A549 (cell line): ENCODE measurements at regions not wholly inside any gene's neighbourhood (a gene's known extent, or its start where the extent isn't known, plus 50 kb on each side); places are given as distances from the start of the nearest gene placed in this dataset.

ENCODE experiments used
- ATAC-seq, 2 experiments: fragments of 200-7000 bp in 1 of 2; fragments of >200 bp in 1 of 2; cut with Nextera tagmentation in 1 of 2; cut with Tn5 transposase in 1 of 2; 3 replicates each; pipeline versions ENCODE4 v1.8.0 to v1.9.1; 2018 to 2020; ENCODE audit warnings: mild to moderate bottlenecking in 1 of 2, moderate library complexity in 1 of 2
- CTCF ChIA-PET: fragments of 300-600 bp; sonication (Branson Sonifier 250); formaldehyde crosslinking; extraction: SDS; loops from one replicate; lab custom pipeline; 2021; ENCODE audit warnings: antibody characterized with exemption, inconsistent platforms; lab: Yijun Ruan, JAX
- POLR2A ChIA-PET: fragments of 350-600 bp; formaldehyde crosslinking; extraction: SDS; loops from one replicate; lab custom pipeline; 2021; ENCODE audit warnings: antibody characterized with exemption, inconsistent platforms; lab: Yijun Ruan, JAX
- DNase-seq, 2 experiments: peaks; one replicate each; pipeline versions ENCODE4 v3.0.0 to v3.0.0-alpha.2; 2011 to 2016; ENCODE audit warnings: low read depth in 1 of 2, low spot score in 1 of 2
- FAIRE-seq: peaks from 2 replicates; lab custom pipeline; 2011; peaks lifted over from hg19 to GRCh38; lab: Jason Lieb, UNC
- H3K27ac ChIP-seq, 2 experiments: fragments of >200 bp; sonication (Bioruptor Twin); formaldehyde crosslinking; 3 replicates each; pipeline ENCODE4 v1.5.1; 2016 to 2017
- H3K4me1 ChIP-seq: fragments of >200 bp; sonication (Bioruptor Twin); formaldehyde crosslinking; 3 replicates; pipeline ENCODE4 v1.6.1; 2016
- H3K4me2 ChIP-seq: fragments of >200 bp; sonication (Bioruptor Twin); formaldehyde crosslinking; 3 replicates; pipeline ENCODE4 v1.6.1; 2016
- H3K4me3 ChIP-seq: fragments of >200 bp; sonication (Bioruptor Twin); formaldehyde crosslinking; 3 replicates; pipeline ENCODE4 v1.5.1; 2016
- H3K9me3 ChIP-seq: fragments of >200 bp; sonication (Bioruptor Twin); formaldehyde crosslinking; 3 replicates; pipeline ENCODE4 v1.6.1; 2016
- CBX2 ChIP-seq: fragments of 200-600 bp; sonication (generic); IDR thresholded peaks from 2 replicates; pipeline ENCODE4 v1.6.1; 2016; ENCODE audit warnings: low read depth, mild to moderate bottlenecking, borderline replicate concordance
- CEBPB ChIP-seq, 2 experiments: fragments of >200 bp in 1 of 2; sonication (Bioruptor Twin) in 1 of 2; formaldehyde crosslinking in 1 of 2; IDR thresholded peaks; 2 replicates each; pipeline ENCODE4 v1.6.1; 2012 to 2016
- CHD2 ChIP-seq: fragments of 150-350 bp; IDR thresholded peaks from 2 replicates; pipeline ENCODE4 v1.6.1; 2014; ENCODE audit warnings: low read length; ENCODE audit not compliant: partially characterized antibody
- CHD4 ChIP-seq: fragments of 200-600 bp; sonication (generic); IDR thresholded peaks from 2 replicates; pipeline ENCODE4 v1.6.1; 2016; ENCODE audit warnings: antibody characterized with exemption, mild to moderate bottlenecking, borderline replicate concordance
- EHMT2 ChIP-seq: fragments of 200-600 bp; sonication (generic); IDR thresholded peaks from 2 replicates; pipeline ENCODE4 v1.6.1; 2016; ENCODE audit warnings: antibody characterized with exemption, low read depth, mild to moderate bottlenecking, moderate library complexity
- FOSB ChIP-seq: fragments of 250-450 bp; sonication (Bioruptor Pico); IDR thresholded peaks from 2 replicates; pipeline ENCODE4 v1.5.0; 2020; ENCODE audit warnings: mild to moderate bottlenecking, moderate library complexity
- GATA3 ChIP-seq: IDR thresholded peaks from 2 replicates; pipeline ENCODE4 v1.6.1; 2012; ENCODE audit warnings: borderline replicate concordance
- HEYL ChIP-seq: fragments of 250-450 bp; sonication (Bioruptor Pico); IDR thresholded peaks from 2 replicates; pipeline ENCODE4 v1.8.0; 2021; ENCODE audit warnings: mild to moderate bottlenecking, moderate library complexity
- JUN ChIP-seq, 2 experiments: fragments of >200 bp; sonication (Bioruptor Twin); formaldehyde crosslinking; IDR thresholded peaks; 2 replicates in 1 of 2; 3 replicates in 1 of 2; pipeline ENCODE4 v1.6.1; 2016 to 2017
- JUNB ChIP-seq: fragments of >200 bp; sonication (Bioruptor Twin); formaldehyde crosslinking; IDR thresholded peaks from 2 replicates; pipeline ENCODE4 v1.6.1; 2016
- MAFK ChIP-seq: fragments of 450-650 bp; IDR thresholded peaks from 2 replicates; pipeline ENCODE4 v1.6.1; 2014; ENCODE audit not compliant: partially characterized antibody
- MAZ ChIP-seq: fragments of 150-350 bp; IDR thresholded peaks from 2 replicates; pipeline ENCODE4 v1.6.1; 2014; ENCODE audit warnings: antibody characterized with exemption, low read depth, low read length, borderline replicate concordance
- MYC ChIP-seq: IDR thresholded peaks from 2 replicates; pipeline ENCODE4 v1.6.1; 2012; ENCODE audit warnings: mild to moderate bottlenecking, inconsistent platforms, low read length, improper control_type of control experiment, borderline replicate concordance
- NFE2L2 ChIP-seq: fragments of 150-350 bp; conservative IDR thresholded peaks from 2 replicates; pipeline ENCODE4 v1.6.1; 2014; ENCODE audit warnings: low read length
- NR3C1 ChIP-seq: fragments of >200 bp; sonication (Bioruptor Twin); formaldehyde crosslinking; IDR thresholded peaks from 3 replicates; pipeline ENCODE4 v1.6.1; 2017
- POLR2A ChIP-seq: IDR thresholded peaks from 2 replicates; pipeline ENCODE4 v1.6.1; 2012; ENCODE audit warnings: mild to moderate bottlenecking, low read length
- RAD21 ChIP-seq, 2 experiments: fragments of >200 bp in 1 of 2; sonication (Bioruptor Twin) in 1 of 2; formaldehyde crosslinking in 1 of 2; IDR thresholded peaks in 1 of 2; conservative IDR thresholded peaks in 1 of 2; 2 replicates in 1 of 2; 3 replicates in 1 of 2; pipeline ENCODE4 v1.6.1; 2012 to 2018; ENCODE audit warnings: inconsistent platforms in 1 of 2
- RCOR1 ChIP-seq: fragments of 150-350 bp; IDR thresholded peaks from 2 replicates; pipeline ENCODE4 v1.6.1; 2014; ENCODE audit warnings: antibody characterized with exemption, low read length, low read depth
- TP53 ChIP-seq: fragments of 250-450 bp; sonication (Bioruptor Pico); IDR thresholded peaks from 2 replicates; pipeline ENCODE4 v1.5.0; 2021; ENCODE audit warnings: mild to moderate bottlenecking, moderate library complexity
- ZC3H11A ChIP-seq: fragments of 450-650 bp; IDR thresholded peaks from 2 replicates; pipeline ENCODE4 v1.6.1; 2014; ENCODE audit warnings: antibody characterized with exemption, mild to moderate bottlenecking
- ZNF302 ChIP-seq: fragments of 250-450 bp; sonication (Bioruptor Pico); IDR thresholded peaks from 2 replicates; pipeline ENCODE4 v1.9.0; 2021; ENCODE audit warnings: inconsistent platforms, mild to moderate bottlenecking, moderate library complexity
- ZSCAN20 ChIP-seq: fragments of 250-450 bp; sonication (Bioruptor Pico); IDR thresholded peaks from 2 replicates; pipeline ENCODE4 v1.8.0; 2022; ENCODE audit warnings: mild to moderate bottlenecking, moderate library complexity
- WGBS: methylation state at CpG from one replicate; pipeline ENCODE4 v1.1.6; 2017; ENCODE audit errors: missing lambda C conversion rate; 5-methylcytosine and 5-hydroxymethylcytosine counted together
- TF ChIP-seq, protein P1 (sequence below): fragments of 150-350 bp; IDR thresholded peaks from 2 replicates; pipeline ENCODE4 v1.6.1; 2014; ENCODE audit warnings: low read depth, mild to moderate bottlenecking, low read length
- TF ChIP-seq, protein P2 (sequence below): fragments of 450-650 bp; IDR thresholded peaks from 2 replicates; pipeline ENCODE4 v1.6.1; 2014; ENCODE audit warnings: antibody characterized with exemption
- TF ChIP-seq, protein P3 (sequence below): fragments of 200-600 bp; sonication (generic); IDR thresholded peaks from 2 replicates; pipeline ENCODE4 v1.6.1; 2016; ENCODE audit warnings: antibody characterized with exemption, mild to moderate bottlenecking, moderate library complexity
- TF ChIP-seq, protein P4 (sequence below): fragments of >200 bp; sonication (Bioruptor Twin); formaldehyde crosslinking; IDR thresholded peaks from 3 replicates; pipeline ENCODE4 v1.5.1; 2016
- TF ChIP-seq, protein P5 (sequence below): fragments of >200 bp; sonication (Bioruptor Twin); formaldehyde crosslinking; IDR thresholded peaks from 3 replicates; pipeline ENCODE4 v1.6.1; 2016

DNA sequence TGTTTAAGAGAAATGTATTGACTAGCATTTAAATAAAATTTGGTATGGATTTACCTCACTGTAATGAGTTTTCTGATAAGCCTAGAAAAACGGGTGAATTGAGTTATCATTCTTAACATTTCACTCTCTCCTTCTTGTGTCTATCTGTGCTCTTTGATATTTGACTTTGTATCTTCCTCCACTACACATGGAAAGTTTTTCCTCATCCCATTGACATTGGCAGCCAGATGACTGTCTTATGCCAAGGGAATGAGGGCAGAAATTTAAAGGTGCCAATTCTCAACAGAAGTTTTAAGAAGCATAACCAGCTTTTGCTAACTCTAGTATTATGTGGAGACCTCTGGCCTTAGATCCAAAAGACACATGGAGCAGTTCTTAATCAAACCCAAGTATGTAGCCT, 376.6 kb downstream of the DSEL start:
- ATAC-seq (no peak), DNase-seq (no peak), FAIRE-seq (no peak)
- Histone ChIP-seq H3K4me1 (no peaks in the 10 kb centered on the region), H3K9me3 (no peaks in the 10 kb centered on the region), H3K4me3 (no peak overlapping the region), H3K4me2 (no peak overlapping the region), H3K27ac (no peak overlapping the region)
- 7% methylated on average over 1 of the region's 1 CpG for WGBS
- POLR2A ChIA-PET = no interaction called here
- CTCF ChIA-PET = no interaction called here
- TF ChIP-seq CHD4 (no peak), MYC (no peak)

DNA sequence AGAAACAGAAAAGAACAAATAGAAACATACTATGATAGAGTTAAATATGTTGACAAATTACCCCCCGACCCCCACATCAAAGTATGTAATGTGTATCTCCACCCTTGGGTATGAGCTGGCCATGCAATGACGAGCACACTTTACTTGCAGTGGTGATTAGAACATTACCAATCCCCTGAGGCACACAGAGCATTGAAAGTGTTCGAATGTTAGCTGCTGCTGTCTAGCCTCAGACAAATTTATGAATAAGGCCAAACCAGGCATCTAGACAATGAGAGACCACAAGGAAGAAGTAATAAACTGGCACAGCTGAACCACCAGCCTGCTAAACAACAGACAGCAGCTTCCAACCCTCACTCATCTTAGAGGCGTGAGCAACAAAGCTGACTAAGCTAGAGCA, 380.5 kb downstream of the DSEL start:
- ChIA-PET CTCF (interaction anchor here (0.8 kb wide), 1 partner anchor 81 kb away, joined by 3 read pairs; no protein-coding TSS in a partner anchor), POLR2A (no interaction called here)
- ATAC-seq (no peak), DNase-seq (no peak), FAIRE-seq (no peak)
- Histone ChIP-seq H3K4me2 (no peak overlapping the region), H3K4me1 (no peaks in the 10 kb centered on the region), H3K4me3 (no peak overlapping the region), H3K27ac (no peak overlapping the region), H3K9me3 (no peaks in the 10 kb centered on the region)
- 18% methylated on average over 4 of the region's 4 CpGs for WGBS
- no peak for TF ChIP-seq NFE2L2
- no peak for TF ChIP-seq CHD4
- no peak for TF ChIP-seq CBX2
- TF ChIP-seq ZC3H11A = no peak
- TF ChIP-seq, protein P1, sequence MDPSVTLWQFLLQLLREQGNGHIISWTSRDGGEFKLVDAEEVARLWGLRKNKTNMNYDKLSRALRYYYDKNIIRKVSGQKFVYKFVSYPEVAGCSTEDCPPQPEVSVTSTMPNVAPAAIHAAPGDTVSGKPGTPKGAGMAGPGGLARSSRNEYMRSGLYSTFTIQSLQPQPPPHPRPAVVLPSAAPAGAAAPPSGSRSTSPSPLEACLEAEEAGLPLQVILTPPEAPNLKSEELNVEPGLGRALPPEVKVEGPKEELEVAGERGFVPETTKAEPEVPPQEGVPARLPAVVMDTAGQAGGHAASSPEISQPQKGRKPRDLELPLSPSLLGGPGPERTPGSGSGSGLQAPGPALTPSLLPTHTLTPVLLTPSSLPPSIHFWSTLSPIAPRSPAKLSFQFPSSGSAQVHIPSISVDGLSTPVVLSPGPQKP = no peak
- TF ChIP-seq MAZ = no peak
- TF ChIP-seq TP53 (CRISPR knock-in tag) = no peak
- TF ChIP-seq, protein P2, sequence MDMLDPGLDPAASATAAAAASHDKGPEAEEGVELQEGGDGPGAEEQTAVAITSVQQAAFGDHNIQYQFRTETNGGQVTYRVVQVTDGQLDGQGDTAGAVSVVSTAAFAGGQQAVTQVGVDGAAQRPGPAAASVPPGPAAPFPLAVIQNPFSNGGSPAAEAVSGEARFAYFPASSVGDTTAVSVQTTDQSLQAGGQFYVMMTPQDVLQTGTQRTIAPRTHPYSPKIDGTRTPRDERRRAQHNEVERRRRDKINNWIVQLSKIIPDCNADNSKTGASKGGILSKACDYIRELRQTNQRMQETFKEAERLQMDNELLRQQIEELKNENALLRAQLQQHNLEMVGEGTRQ = no peak
- TF ChIP-seq MAFK = no peak
- no peak for TF ChIP-seq CHD2
- TF ChIP-seq FOSB (CRISPR knock-in tag) = no peak
- TF ChIP-seq JUN (IDR thresholded peaks at IDR 0.05) = no peak
- no peak for TF ChIP-seq ZSCAN20 (CRISPR knock-in tag)
- no peak for TF ChIP-seq GATA3
- TF ChIP-seq, protein P3, sequence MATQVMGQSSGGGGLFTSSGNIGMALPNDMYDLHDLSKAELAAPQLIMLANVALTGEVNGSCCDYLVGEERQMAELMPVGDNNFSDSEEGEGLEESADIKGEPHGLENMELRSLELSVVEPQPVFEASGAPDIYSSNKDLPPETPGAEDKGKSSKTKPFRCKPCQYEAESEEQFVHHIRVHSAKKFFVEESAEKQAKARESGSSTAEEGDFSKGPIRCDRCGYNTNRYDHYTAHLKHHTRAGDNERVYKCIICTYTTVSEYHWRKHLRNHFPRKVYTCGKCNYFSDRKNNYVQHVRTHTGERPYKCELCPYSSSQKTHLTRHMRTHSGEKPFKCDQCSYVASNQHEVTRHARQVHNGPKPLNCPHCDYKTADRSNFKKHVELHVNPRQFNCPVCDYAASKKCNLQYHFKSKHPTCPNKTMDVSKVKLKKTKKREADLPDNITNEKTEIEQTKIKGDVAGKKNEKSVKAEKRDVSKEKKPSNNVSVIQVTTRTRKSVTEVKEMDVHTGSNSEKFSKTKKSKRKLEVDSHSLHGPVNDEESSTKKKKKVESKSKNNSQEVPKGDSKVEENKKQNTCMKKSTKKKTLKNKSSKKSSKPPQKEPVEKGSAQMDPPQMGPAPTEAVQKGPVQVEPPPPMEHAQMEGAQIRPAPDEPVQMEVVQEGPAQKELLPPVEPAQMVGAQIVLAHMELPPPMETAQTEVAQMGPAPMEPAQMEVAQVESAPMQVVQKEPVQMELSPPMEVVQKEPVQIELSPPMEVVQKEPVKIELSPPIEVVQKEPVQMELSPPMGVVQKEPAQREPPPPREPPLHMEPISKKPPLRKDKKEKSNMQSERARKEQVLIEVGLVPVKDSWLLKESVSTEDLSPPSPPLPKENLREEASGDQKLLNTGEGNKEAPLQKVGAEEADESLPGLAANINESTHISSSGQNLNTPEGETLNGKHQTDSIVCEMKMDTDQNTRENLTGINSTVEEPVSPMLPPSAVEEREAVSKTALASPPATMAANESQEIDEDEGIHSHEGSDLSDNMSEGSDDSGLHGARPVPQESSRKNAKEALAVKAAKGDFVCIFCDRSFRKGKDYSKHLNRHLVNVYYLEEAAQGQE = no peak
- no peak for TF ChIP-seq NR3C1
- no peak for TF ChIP-seq RAD21 (conservative IDR thresholded peaks at IDR 0.05 in 1 of 2, IDR thresholded peaks at IDR 0.05 in 1 of 2)

DNA sequence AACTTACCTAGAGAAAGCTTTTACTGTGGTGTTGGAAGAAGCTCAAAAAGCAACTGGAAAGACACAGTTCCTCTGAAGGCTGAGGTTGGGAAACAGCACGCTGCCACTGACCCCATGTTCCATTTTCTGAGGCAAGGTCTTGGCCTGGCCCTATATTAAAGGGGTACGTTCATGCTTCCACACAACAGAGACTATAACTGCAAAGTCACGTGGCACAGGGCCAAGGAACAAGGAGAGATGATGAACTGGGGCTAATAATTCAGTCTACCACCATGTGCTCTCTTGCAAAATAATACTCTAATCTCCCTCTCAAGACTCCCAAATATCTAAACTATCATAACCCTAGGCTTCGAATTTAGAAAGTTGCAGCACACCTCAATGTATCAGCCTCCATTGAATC, 381.6 kb downstream of the DSEL start:
- DNase-seq (no peak), ATAC-seq (no peak)
- CTCF ChIA-PET = no interaction called here
- H3K4me2 ChIP-seq = no peak overlapping the region
- TF ChIP-seq, protein P4, sequence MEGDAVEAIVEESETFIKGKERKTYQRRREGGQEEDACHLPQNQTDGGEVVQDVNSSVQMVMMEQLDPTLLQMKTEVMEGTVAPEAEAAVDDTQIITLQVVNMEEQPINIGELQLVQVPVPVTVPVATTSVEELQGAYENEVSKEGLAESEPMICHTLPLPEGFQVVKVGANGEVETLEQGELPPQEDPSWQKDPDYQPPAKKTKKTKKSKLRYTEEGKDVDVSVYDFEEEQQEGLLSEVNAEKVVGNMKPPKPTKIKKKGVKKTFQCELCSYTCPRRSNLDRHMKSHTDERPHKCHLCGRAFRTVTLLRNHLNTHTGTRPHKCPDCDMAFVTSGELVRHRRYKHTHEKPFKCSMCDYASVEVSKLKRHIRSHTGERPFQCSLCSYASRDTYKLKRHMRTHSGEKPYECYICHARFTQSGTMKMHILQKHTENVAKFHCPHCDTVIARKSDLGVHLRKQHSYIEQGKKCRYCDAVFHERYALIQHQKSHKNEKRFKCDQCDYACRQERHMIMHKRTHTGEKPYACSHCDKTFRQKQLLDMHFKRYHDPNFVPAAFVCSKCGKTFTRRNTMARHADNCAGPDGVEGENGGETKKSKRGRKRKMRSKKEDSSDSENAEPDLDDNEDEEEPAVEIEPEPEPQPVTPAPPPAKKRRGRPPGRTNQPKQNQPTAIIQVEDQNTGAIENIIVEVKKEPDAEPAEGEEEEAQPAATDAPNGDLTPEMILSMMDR = no peak
- TF ChIP-seq EHMT2 (no peak), POLR2A (no peak), HEYL (CRISPR knock-in tag) (no peak), CEBPB (IDR thresholded peaks at IDR 0.05) (no peak), GATA3 (no peak), ZNF302 (CRISPR knock-in tag) (no peak), MAZ (no peak), JUNB (no peak), RCOR1 (no peak)
- TF ChIP-seq, protein P5, sequence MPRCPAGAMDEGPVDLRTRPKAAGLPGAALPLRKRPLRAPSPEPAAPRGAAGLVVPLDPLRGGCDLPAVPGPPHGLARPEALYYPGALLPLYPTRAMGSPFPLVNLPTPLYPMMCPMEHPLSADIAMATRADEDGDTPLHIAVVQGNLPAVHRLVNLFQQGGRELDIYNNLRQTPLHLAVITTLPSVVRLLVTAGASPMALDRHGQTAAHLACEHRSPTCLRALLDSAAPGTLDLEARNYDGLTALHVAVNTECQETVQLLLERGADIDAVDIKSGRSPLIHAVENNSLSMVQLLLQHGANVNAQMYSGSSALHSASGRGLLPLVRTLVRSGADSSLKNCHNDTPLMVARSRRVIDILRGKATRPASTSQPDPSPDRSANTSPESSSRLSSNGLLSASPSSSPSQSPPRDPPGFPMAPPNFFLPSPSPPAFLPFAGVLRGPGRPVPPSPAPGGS = no peak
- TF ChIP-seq, all 56 proteins: peak for 0
- no peak overlapping the region for H3K27ac ChIP-seq
- POLR2A ChIA-PET = no interaction called here
- 13% methylated on average over 4 of the region's 4 CpGs for WGBS
- H3K4me1 ChIP-seq = no peaks in the 10 kb centered on the region
- FAIRE-seq = no peak
- no peak overlapping the region for H3K4me3 ChIP-seq
- no peaks in the 10 kb centered on the region for H3K9me3 ChIP-seq
